ENCODE measurements at regions not wholly inside any gene's neighbourhood (a gene's known extent, or its start where the extent isn't known, plus 50 kb on each side); places are given as distances from the start of the nearest gene placed in this dataset.

- no peak for TF ChIP-seq POLR2A (IDR thresholded peaks at IDR 0.05)
- TF ChIP-seq, protein P1, sequence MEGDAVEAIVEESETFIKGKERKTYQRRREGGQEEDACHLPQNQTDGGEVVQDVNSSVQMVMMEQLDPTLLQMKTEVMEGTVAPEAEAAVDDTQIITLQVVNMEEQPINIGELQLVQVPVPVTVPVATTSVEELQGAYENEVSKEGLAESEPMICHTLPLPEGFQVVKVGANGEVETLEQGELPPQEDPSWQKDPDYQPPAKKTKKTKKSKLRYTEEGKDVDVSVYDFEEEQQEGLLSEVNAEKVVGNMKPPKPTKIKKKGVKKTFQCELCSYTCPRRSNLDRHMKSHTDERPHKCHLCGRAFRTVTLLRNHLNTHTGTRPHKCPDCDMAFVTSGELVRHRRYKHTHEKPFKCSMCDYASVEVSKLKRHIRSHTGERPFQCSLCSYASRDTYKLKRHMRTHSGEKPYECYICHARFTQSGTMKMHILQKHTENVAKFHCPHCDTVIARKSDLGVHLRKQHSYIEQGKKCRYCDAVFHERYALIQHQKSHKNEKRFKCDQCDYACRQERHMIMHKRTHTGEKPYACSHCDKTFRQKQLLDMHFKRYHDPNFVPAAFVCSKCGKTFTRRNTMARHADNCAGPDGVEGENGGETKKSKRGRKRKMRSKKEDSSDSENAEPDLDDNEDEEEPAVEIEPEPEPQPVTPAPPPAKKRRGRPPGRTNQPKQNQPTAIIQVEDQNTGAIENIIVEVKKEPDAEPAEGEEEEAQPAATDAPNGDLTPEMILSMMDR (IDR thresholded peaks at IDR 0.05): no peak
Measured at GRCh38 chr2:238549866-238550265, 123.1 kb downstream of the ASB1 start.
